Muscle of leg (tissue), 3 donors: ENCODE measurements at regions not wholly inside any gene's neighbourhood (a gene's known extent, or its start where the extent isn't known, plus 50 kb on each side); places are given as distances from the start of the nearest gene placed in this dataset.
A peak's percentile ranks its signal among the peaks of the same experiment; 100 is the strongest.

Experiments
- DNase-seq: peaks from one replicate; pipeline ENCODE4 v3.0.0; 2013
- H3K27ac ChIP-seq: one replicate; pipeline ENCODE4 v1.5.1; 2013; ENCODE audit warnings: mild to moderate bottlenecking, low read length, control low read depth
- H3K27me3 ChIP-seq: one replicate; pipeline ENCODE4 v1.6.1; 2013; ENCODE audit warnings: low read length; ENCODE audit not compliant: control insufficient read depth, insufficient read depth
- H3K36me3 ChIP-seq: one replicate; pipeline ENCODE4 v1.6.1; 2013; ENCODE audit warnings: low read length; ENCODE audit not compliant: control insufficient read depth, insufficient read depth
- H3K4me1 ChIP-seq: one replicate; pipeline ENCODE4 v1.6.1; 2013; ENCODE audit warnings: low read length; ENCODE audit not compliant: control insufficient read depth, insufficient read depth
- H3K4me3 ChIP-seq: one replicate; pipeline ENCODE4 v1.5.1; 2013; ENCODE audit warnings: low read length, control low read depth
- H3K9me3 ChIP-seq: replicated peaks from 2 replicates; pipeline ENCODE4 v1.6.1; 2013; ENCODE audit warnings: low read depth, low read length; ENCODE audit not compliant: control insufficient read depth
- WGBS: methylation state at CpG from one replicate; pipeline ENCODE4 v1.1.5; 2013; ENCODE audit warnings: missing lambda C conversion rate; ENCODE audit not compliant: insufficient coverage; 5-methylcytosine and 5-hydroxymethylcytosine counted together

- no CpG with 5 or more reads among the region's 3 CpGs for WGBS
- Histone ChIP-seq H3K27ac (no peak overlapping the region), H3K4me3 (no peak overlapping the region), H3K9me3 (no peaks in the 10 kb centered on the region), H3K36me3 (no peaks in the 10 kb centered on the region), H3K27me3 (no peaks in the 10 kb centered on the region), H3K4me1 (no peaks in the 10 kb centered on the region)
- DNase-seq = no peak
Measured at GRCh38 chr18:41706301-41706700, 248.7 kb upstream of the PIK3C3 start.

DNA sequence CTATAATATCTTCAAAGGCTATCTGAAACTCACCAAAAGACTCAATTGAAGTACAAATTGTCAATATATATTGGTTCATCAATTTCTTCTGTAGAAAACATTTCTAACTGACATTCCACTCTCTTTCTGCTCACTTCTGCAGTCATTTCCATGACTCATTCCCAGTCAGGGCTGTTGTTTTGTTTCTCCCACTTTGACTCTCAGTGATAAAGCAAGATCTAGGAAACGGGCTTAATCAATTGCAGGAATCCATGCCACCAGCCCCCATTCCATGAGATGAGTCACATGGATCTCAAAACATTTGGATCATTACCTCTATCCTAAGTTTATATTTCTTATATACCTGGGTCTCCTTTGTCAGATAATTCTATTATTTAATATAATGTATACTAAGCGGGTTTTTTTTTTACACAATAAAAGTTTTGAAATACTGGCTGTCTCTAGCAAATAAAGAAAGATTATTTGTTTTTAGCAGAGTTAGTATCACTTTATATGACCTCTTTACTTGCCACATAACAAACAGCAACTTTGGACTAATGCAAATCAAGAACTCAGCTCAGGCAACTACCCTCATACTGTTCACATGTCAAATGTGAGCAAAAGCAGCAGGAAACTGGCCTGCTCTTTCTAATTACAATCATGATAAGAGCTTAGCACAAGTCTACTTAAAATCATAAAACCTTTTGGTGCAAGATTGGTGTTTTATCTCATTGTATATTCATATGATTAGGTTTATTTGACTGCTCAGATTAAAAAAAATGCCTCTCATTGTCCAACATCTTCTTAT is 251.1 kb upstream of the PIK3C3 start:
- WGBS = no CpG with 5 or more reads among the region's 2 CpGs
- no peaks in the 10 kb centered on the region for H3K9me3 ChIP-seq
- H3K4me1 ChIP-seq = no peaks in the 10 kb centered on the region
- no peak overlapping the region for H3K27ac ChIP-seq
- DNase-seq = no peak
- no peaks in the 10 kb centered on the region for H3K36me3 ChIP-seq
- no peak overlapping the region for H3K4me3 ChIP-seq
- no peaks in the 10 kb centered on the region for H3K27me3 ChIP-seq

DNA sequence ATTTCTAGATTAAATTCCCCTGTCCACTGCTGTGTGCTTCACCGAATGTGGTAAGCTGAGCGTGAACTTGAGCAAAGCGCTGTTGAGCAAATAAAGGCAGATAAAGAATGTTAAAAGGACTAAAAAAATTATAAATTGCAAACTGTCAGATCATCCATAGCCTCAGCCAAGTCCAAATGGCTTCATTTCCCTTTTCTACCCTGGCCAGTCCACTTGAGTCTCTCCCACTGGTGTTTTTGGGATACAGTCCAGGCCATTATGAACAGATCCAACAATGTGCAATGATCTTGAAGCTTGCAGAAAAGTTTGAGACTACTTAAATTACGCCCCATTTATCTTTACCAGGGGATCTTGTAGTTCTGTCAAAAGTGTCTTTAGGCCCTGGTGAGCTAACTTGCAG is 254.6 kb upstream of the PIK3C3 start:
- H3K27ac ChIP-seq = no peak overlapping the region
- WGBS = 40% methylated on average over 1 of the region's 4 CpGs

DNA sequence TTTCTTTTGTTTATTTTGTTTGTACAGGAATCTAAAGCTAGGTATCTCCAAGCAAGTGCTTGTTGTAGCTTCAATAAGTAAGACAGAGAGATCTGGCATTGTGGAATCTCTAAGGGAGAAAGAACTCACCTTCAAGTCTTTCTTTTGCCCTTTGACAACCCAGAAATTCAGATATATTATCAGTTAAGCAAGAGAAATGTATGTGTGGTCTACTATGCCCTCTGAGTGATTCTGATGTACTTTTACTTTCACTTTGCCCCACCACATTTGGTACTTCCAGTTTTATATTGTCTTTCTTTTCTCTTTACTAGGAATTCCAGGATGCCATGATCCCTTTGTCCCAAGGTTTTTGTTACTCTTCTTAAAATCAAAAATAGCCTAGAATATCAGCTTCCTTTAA is 259.6 kb upstream of the PIK3C3 start:
- H3K9me3 ChIP-seq = no peaks in the 10 kb centered on the region
- H3K36me3 ChIP-seq = no peaks in the 10 kb centered on the region
- H3K4me1 ChIP-seq = no peaks in the 10 kb centered on the region
- H3K4me3 ChIP-seq = no peak overlapping the region
- H3K27me3 ChIP-seq = no peaks in the 10 kb centered on the region
- no peak overlapping the region for H3K27ac ChIP-seq
- no peak for DNase-seq

More for the DNA sequence above, 254.6 kb upstream of the PIK3C3 start:
- no peaks in the 10 kb centered on the region for H3K27me3 ChIP-seq
- no peaks in the 10 kb centered on the region for H3K9me3 ChIP-seq
- peak; percentile 42 for DNase-seq
- H3K4me1 ChIP-seq = no peaks in the 10 kb centered on the region
- no peak overlapping the region for H3K4me3 ChIP-seq
- H3K36me3 ChIP-seq = no peaks in the 10 kb centered on the region

DNA sequence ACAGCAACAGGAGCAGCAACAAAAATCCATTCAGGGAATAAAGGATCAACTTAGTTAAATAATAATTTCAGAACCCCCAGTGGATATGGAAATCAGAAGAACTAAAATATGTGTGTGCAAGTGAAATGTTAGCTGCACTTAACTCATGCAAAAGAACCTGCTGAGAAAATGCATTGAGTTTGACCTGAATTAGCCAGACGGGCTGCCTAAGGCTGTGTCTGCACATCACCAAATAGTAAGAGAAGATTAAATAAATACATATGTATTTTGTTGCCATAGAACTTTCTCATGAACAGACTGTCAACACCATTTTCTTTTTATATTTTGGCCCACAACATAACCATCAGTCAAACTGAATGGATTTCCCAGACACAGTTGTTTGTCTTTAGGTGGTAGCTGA is 262.0 kb upstream of the PIK3C3 start:
- no CpG with 5 or more reads among the region's 1 CpG for WGBS

GRCh38 chr18:41690332-41691127 is 264.5 kb upstream of the PIK3C3 start:
- Histone ChIP-seq H3K9me3 (no peaks in the 10 kb centered on the region), H3K4me3 (no peak overlapping the region), H3K27ac (no peak overlapping the region), H3K36me3 (no peaks in the 10 kb centered on the region), H3K4me1 (no peaks in the 10 kb centered on the region), H3K27me3 (no peaks in the 10 kb centered on the region)
- WGBS = no CpG with 5 or more reads among the region's 4 CpGs
- DNase-seq = no peak

More for the DNA sequence above, 262.0 kb upstream of the PIK3C3 start:
- Histone ChIP-seq H3K27ac (no peak overlapping the region), H3K4me1 (no peaks in the 10 kb centered on the region), H3K27me3 (no peaks in the 10 kb centered on the region), H3K36me3 (no peaks in the 10 kb centered on the region), H3K9me3 (no peaks in the 10 kb centered on the region), H3K4me3 (no peak overlapping the region)
- no peak for DNase-seq

DNA sequence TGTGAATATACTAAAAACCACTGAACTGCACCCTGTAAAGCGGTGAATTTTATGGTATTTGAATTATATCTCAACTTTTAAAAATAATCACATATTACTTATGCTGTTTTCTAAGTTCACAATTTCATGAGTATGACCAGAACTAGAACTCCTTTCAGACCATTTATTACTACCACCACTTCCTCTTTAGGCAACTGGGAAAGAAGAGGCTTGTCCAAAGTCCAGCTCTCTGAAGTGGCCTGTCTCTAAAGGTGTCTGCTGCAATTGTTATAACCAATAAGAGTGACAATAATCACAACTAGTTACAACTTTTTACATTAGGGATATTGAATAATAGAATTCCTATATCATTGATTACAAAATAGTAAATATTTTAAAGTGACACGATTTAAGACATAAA is 267.9 kb upstream of the PIK3C3 start:
- no CpG with 5 or more reads among the region's 2 CpGs for WGBS
- no peaks in the 10 kb centered on the region for H3K9me3 ChIP-seq
- no peak overlapping the region for H3K27ac ChIP-seq
- no peak overlapping the region for H3K4me3 ChIP-seq
- no peak for DNase-seq
- H3K27me3 ChIP-seq = no peaks in the 10 kb centered on the region
- no peaks in the 10 kb centered on the region for H3K4me1 ChIP-seq
- no peaks in the 10 kb centered on the region for H3K36me3 ChIP-seq

GRCh38 chr18:41681138-41681880 is 273.7 kb upstream of the PIK3C3 start:
- Histone ChIP-seq H3K4me3 (no peak overlapping the region), H3K9me3 (no peaks in the 10 kb centered on the region), H3K27me3 (no peaks in the 10 kb centered on the region), H3K36me3 (no peaks in the 10 kb centered on the region), H3K27ac (no peak overlapping the region), H3K4me1 (no peaks in the 10 kb centered on the region)
- WGBS = no CpG with 5 or more reads among the region's 8 CpGs
- DNase-seq = no peak

- 70% methylated on average over 3 of the region's 7 CpGs for WGBS
Measured at GRCh38 chr18:41674506-41674905, 280.5 kb upstream of the PIK3C3 start.

DNA sequence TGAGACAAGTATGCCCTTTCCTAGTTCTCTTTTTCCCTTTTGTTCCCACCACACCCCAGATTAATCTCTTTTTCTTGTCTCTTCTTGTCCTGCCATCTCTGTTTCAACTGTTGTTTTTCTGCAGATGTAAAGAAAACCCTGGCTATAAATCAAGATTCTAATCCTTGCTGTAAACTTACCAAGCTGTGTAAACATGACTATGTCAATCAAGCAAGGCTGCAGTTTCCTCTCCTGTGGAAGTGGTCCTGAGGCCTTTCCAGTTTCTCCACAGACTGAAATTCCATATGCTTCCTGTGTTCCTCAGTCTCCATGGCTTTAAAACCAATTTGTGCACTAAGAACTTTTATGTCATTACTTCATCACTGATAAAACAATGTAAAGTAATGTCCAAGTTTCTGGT is 288.8 kb upstream of the PIK3C3 start:
- no peaks in the 10 kb centered on the region for H3K9me3 ChIP-seq
- H3K27ac ChIP-seq = no peak overlapping the region
- H3K27me3 ChIP-seq = no peaks in the 10 kb centered on the region
- H3K4me1 ChIP-seq = no peaks in the 10 kb centered on the region
- H3K36me3 ChIP-seq = no peaks in the 10 kb centered on the region
- H3K4me3 ChIP-seq = no peak overlapping the region
- peak; percentile 25 for DNase-seq

More at GRCh38 chr18:41674506-41674905, 280.5 kb upstream of the PIK3C3 start:
- Histone ChIP-seq H3K36me3 (no peaks in the 10 kb centered on the region), H3K4me3 (no peak overlapping the region), H3K27ac (no peak overlapping the region), H3K4me1 (no peaks in the 10 kb centered on the region), H3K27me3 (no peaks in the 10 kb centered on the region), H3K9me3 (no peaks in the 10 kb centered on the region)
- DNase-seq = no peak
